ENCODE measurements at regions not wholly inside any gene's neighbourhood (a gene's known extent, or its start where the extent isn't known, plus 50 kb on each side); places are given as distances from the start of the nearest gene placed in this dataset.
"Not testable (repeated sequence)": the region's sequence is repeated elsewhere in the genome, so short reads cannot be mapped to it uniquely, and the experiment has no call there.

DNA sequence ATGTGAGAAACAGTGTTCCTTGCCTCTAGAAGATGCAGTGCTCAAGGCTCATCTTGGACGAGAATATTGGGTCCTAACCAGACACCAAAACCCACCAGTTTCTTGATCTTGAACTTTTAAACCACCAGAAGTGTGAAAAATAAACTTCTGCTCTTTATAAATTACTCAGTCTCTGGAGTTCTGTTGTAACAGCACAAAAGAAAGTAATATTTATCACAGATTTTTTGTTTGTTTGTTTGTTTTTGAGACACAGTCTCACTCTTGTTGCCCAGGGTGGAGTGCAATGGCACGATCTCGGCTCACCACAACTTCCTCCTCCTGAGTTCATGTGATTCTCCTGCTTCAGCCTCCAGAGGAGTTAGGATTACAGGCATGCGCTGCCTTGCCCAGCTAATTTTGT is 371.1 kb upstream of the NDST4 start:
- Mint-ChIP-seq H3K27me3 (ENCODE audit: low read depth) (no peaks in the 10 kb centered on the region), H3K4me1 (no peaks in the 10 kb centered on the region), H3K4me3 (no peak overlapping the region), H3K36me3 (ENCODE audit: low read depth) (no peaks in the 10 kb centered on the region), H3K27ac (ENCODE audit: unreplicated experiment) (no peak overlapping the region), H3K9me3 (peaks cover under 1% of the 10 kb centered on the region)
- TF ChIP-seq, protein P1, sequence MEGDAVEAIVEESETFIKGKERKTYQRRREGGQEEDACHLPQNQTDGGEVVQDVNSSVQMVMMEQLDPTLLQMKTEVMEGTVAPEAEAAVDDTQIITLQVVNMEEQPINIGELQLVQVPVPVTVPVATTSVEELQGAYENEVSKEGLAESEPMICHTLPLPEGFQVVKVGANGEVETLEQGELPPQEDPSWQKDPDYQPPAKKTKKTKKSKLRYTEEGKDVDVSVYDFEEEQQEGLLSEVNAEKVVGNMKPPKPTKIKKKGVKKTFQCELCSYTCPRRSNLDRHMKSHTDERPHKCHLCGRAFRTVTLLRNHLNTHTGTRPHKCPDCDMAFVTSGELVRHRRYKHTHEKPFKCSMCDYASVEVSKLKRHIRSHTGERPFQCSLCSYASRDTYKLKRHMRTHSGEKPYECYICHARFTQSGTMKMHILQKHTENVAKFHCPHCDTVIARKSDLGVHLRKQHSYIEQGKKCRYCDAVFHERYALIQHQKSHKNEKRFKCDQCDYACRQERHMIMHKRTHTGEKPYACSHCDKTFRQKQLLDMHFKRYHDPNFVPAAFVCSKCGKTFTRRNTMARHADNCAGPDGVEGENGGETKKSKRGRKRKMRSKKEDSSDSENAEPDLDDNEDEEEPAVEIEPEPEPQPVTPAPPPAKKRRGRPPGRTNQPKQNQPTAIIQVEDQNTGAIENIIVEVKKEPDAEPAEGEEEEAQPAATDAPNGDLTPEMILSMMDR (conservative IDR thresholded peaks at IDR 0.05): no peak
- DNase-seq (ENCODE audit: low read depth, low spot score): no peak

DNA sequence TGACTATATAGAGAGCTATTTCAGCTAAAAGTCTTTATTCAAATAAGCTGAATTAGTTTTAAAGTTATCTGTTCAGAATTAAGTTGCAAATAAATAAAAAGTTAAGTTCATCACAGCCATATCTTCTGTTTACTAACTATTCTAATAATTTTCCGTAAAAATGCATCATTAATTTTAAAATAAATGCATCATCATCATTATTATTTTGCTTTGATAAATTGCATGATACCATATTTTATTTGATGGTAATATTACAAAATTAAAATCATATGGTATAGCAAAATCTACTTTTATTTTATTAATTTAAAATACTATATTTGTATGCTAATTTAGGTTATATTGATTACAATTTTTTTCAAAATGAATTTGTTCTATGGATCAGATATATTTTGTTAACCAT is 357.3 kb upstream of the NDST4 start:
- Mint-ChIP-seq H3K27ac (ENCODE audit: unreplicated experiment) (no peak overlapping the region), H3K4me1 (no peaks in the 10 kb centered on the region), H3K27me3 (ENCODE audit: low read depth) (no peaks in the 10 kb centered on the region), H3K36me3 (ENCODE audit: low read depth) (no peaks in the 10 kb centered on the region), H3K9me3 (peaks cover 5% of the 10 kb centered on the region), H3K4me3 (no peak overlapping the region)
- DNase-seq (ENCODE audit: low read depth, low spot score): no peak
- TF ChIP-seq, protein P1 (conservative IDR thresholded peaks at IDR 0.05): no peak

DNA sequence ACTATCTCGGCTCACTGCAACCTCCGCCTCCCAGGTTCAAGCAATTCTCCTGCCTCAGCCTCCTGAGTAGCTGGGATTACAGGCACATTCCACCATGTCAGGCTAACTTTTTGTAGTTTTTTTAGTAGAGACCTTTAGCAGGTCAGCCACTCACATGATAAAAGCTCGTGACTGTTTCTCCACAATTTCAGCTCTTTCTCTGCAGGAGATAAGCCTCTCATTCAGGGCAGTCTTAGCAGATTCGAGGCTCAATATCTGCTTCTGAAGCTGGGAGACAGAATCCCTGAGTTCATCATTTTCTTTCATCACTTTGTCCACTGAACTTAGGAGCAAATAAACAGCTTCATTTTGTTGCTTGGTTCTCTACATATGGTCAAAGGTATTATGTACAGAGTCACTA is 345.9 kb upstream of the NDST4 start:
- DNase-seq (ENCODE audit: low read depth, low spot score); H3K4me1 Mint-ChIP-seq; H3K27me3 Mint-ChIP-seq (ENCODE audit: low read depth); H3K4me3 Mint-ChIP-seq; H3K9me3 Mint-ChIP-seq; H3K36me3 Mint-ChIP-seq (ENCODE audit: low read depth); H3K27ac Mint-ChIP-seq (ENCODE audit: unreplicated experiment): not testable (repeated sequence)

DNA sequence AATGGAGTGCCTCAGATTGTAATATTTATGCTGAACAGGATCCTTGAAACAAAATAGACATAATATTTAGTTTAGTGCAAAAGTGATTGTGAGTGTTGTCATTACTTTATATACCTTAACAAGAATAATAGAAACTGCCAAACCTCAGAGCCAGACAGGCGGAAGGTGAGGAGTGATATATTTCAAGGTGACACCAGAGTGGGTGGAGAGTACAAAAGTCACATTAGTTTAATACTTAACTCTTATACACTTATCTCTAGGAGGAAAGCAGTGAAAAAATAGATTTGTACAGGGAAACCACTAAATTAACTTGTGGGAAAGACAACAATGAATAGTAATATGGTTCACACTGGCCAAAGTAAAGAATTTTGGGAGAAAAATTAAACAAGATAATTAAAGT is 342.8 kb upstream of the NDST4 start:
- H3K27me3 Mint-ChIP-seq (ENCODE audit: low read depth): no peaks in the 10 kb centered on the region
- H3K4me1 Mint-ChIP-seq: no peaks in the 10 kb centered on the region

DNA sequence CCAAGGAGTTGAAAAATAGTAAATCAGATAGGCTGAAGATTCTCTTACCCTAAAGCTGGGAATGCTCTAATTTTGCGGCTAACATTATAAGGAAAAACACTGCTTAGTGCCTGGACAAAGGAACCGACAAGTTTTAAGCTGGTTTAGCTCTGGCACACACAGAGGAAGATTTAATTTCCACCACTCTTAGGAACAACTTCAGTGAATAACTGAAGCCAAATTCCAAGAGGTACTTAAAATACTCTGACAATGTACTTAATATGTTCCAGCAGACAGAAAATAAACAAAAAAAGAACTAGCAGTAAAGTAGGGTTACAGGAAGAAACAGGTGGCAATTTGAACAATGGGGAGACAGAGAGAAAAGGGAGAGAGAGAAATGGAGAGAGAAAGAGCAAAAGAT is 340.8 kb upstream of the NDST4 start:
- H3K4me3 Mint-ChIP-seq: no peak overlapping the region
- DNase-seq (ENCODE audit: low read depth, low spot score): no peak
- H3K27ac Mint-ChIP-seq (ENCODE audit: unreplicated experiment): no peak overlapping the region
- TF ChIP-seq, protein P1 (conservative IDR thresholded peaks at IDR 0.05): no peak
- peaks cover 5% of the 10 kb centered on the region for H3K4me1 Mint-ChIP-seq
- no peaks in the 10 kb centered on the region for H3K27me3 Mint-ChIP-seq (ENCODE audit: low read depth)
- H3K9me3 Mint-ChIP-seq: peaks cover 4% of the 10 kb centered on the region
- H3K36me3 Mint-ChIP-seq (ENCODE audit: low read depth): no peaks in the 10 kb centered on the region

More for the DNA sequence above, 342.8 kb upstream of the NDST4 start:
- no peak for DNase-seq (ENCODE audit: low read depth, low spot score)
- Mint-ChIP-seq H3K36me3 (ENCODE audit: low read depth) (no peaks in the 10 kb centered on the region), H3K27ac (ENCODE audit: unreplicated experiment) (no peak overlapping the region), H3K4me3 (no peak overlapping the region), H3K9me3 (no peaks in the 10 kb centered on the region)
- TF ChIP-seq, protein P1 (conservative IDR thresholded peaks at IDR 0.05): no peak

DNA sequence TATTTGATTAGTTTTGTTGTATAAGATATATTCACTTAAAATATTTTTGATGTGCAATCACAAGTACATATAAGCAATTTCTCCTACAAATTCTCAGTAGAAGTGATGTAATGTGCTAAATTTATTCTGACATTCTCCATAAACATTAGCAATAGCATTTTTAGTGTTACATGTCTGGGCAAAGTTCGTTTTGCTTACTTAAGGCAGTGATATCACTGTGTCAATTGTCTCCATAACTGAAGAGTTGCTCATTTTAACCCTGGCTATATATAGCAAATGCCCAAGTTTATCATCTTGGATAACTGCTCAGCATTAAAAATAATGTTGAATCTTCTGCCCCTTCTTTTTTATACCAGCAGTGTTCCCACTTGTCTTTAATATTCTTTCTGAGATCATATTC is 340.0 kb upstream of the NDST4 start:
- Mint-ChIP-seq H3K4me3 (no peak overlapping the region), H3K27me3 (ENCODE audit: low read depth) (no peaks in the 10 kb centered on the region), H3K27ac (ENCODE audit: unreplicated experiment) (no peak overlapping the region), H3K4me1 (peaks cover 5% of the 10 kb centered on the region), H3K9me3 (peaks cover 6% of the 10 kb centered on the region), H3K36me3 (ENCODE audit: low read depth) (no peaks in the 10 kb centered on the region)
- TF ChIP-seq, protein P1 (conservative IDR thresholded peaks at IDR 0.05): no peak
- DNase-seq (ENCODE audit: low read depth, low spot score): no peak

DNA sequence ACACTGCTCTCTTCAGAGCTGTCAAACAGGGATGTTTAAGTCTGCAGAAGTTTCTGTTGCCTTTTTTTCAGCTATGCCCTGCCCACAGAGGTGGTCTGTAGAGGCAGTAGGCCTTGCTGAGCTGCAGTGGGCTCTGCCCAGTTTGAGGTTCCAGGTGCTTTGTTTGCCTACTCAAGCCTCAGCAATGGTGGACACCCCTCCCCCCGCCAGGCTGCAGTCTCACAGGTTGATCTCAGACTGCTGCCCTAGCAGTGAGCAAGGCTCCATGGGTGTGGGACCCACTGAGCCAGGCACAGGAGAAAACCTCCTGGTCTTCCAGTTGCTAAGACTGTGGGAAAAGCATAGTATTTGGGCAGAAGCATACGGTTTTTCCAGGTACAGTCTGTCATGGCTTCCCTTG is 338.8 kb upstream of the NDST4 start:
- not testable (repeated sequence) for H3K4me1 Mint-ChIP-seq; H3K9me3 Mint-ChIP-seq; H3K27me3 Mint-ChIP-seq (ENCODE audit: low read depth); H3K36me3 Mint-ChIP-seq (ENCODE audit: low read depth); DNase-seq (ENCODE audit: low read depth, low spot score); H3K27ac Mint-ChIP-seq (ENCODE audit: unreplicated experiment); H3K4me3 Mint-ChIP-seq
